PC-9 (cell line): ENCODE measurements at regions not wholly inside any gene's neighbourhood (a gene's known extent, or its start where the extent isn't known, plus 50 kb on each side); places are given as distances from the start of the nearest gene placed in this dataset.

Source experiments
- BruUV-seq: library from RNA; stranded (reverse); fragments of 400-500 nt; replicated peaks from 2 replicates; lab custom pipeline; 2021; lab: Mats Ljungman, UMichigan
- CTCF ChIA-PET: fragments of 300-600 bp; sonication (Branson Sonifier 250); formaldehyde crosslinking; loops from one replicate; lab custom pipeline; 2022; ENCODE audit warnings: antibody characterized with exemption; lab: Charles Lee
- POLR2A ChIA-PET: fragments of 300-600 bp; sonication (Branson Sonifier 250); formaldehyde crosslinking; loops from one replicate; lab custom pipeline; 2022; ENCODE audit warnings: antibody characterized with exemption; ENCODE audit not compliant: unreplicated experiment; lab: Charles Lee
- DNase-seq, 2 experiments: peaks; one replicate each; pipeline versions ENCODE4 v3.0.0 to v3.0.0-alpha.2; 2015 to 2022; ENCODE audit warnings: mixed read lengths in 1 of 2
- H2AFZ ChIP-seq: fragments of 200-600 bp; sonication (generic); 2 replicates; pipeline ENCODE4 v1.8.1; 2017; ENCODE audit warnings: antibody characterized with exemption
- H3F3A ChIP-seq: fragments of 200-600 bp; sonication (generic); 2 replicates; pipeline ENCODE4 v1.8.1; 2017; ENCODE audit warnings: antibody characterized with exemption, mild to moderate bottlenecking, low read depth; ENCODE audit not compliant: insufficient read depth
- H3K27ac ChIP-seq: fragments of 200-600 bp; sonication (generic); 2 replicates; pipeline ENCODE4 v1.6.1; 2016; ENCODE audit warnings: mixed run types
- H3K27me3 ChIP-seq: fragments of 200-600 bp; sonication (generic); 2 replicates; pipeline ENCODE4 v1.6.1; 2016; ENCODE audit warnings: low read depth, mixed run types; ENCODE audit not compliant: insufficient read depth
- H3K36me3 ChIP-seq: fragments of 200-600 bp; sonication (generic); 2 replicates; pipeline ENCODE4 v1.6.1; 2016; ENCODE audit warnings: low read depth, mixed run types
- H3K4me1 ChIP-seq: fragments of 200-600 bp; sonication (generic); replicated peaks from 2 replicates; pipeline ENCODE4 v1.6.1; 2016; ENCODE audit warnings: mixed run types; ENCODE audit not compliant: insufficient read depth
- H3K4me2 ChIP-seq: fragments of 200-600 bp; sonication (generic); 2 replicates; pipeline ENCODE4 v1.6.1; 2017; ENCODE audit warnings: mixed run types
- H3K4me3 ChIP-seq: fragments of 200-600 bp; sonication (generic); 2 replicates; pipeline ENCODE4 v1.6.1; 2016; ENCODE audit warnings: mixed run types
- H3K79me2 ChIP-seq: fragments of 200-600 bp; sonication (generic); 2 replicates; pipeline ENCODE4 v1.6.1; 2017; ENCODE audit warnings: low read depth, mixed run types
- H3K9me2 ChIP-seq: fragments of 200-600 bp; sonication (generic); 2 replicates; pipeline ENCODE4 v1.8.1; 2017; ENCODE audit warnings: mild to moderate bottlenecking; ENCODE audit not compliant: insufficient read depth
- H3K9me3 ChIP-seq: fragments of 200-600 bp; sonication (generic); 2 replicates; pipeline ENCODE4 v1.8.1; 2016; ENCODE audit warnings: low read depth; ENCODE audit not compliant: insufficient read depth
- H4K20me1 ChIP-seq: fragments of 200-600 bp; sonication (generic); 2 replicates; pipeline ENCODE4 v1.8.1; 2017; ENCODE audit not compliant: insufficient read depth
- CTCF ChIP-seq: fragments of 200-600 bp; sonication (generic); conservative IDR thresholded peaks from 2 replicates; pipeline ENCODE4 v1.6.1; 2017; ENCODE audit warnings: mixed run types, antibody characterized with exemption, mild to moderate bottlenecking, moderate library complexity
- EZH2 ChIP-seq: fragments of 200-600 bp; sonication (generic); IDR thresholded peaks from 2 replicates; pipeline ENCODE4 v1.8.0; 2017; ENCODE audit warnings: antibody characterized with exemption, low read depth
- intact Hi-C: fragments of 100-400 bp; cut with micrococcal nuclease; formaldehyde crosslinking; loops from one replicate; pipeline ENCODE4 v1.10.0; 2022; ENCODE audit not compliant: unreplicated experiment

GRCh38 chr11:116545912-116546311 lies 226.9 kb downstream of the BUD13 start:
- Histone ChIP-seq H3K9me3 (no peaks in the 10 kb centered on the region), H3K36me3 (no peaks in the 10 kb centered on the region), H3K4me1 (no peaks in the 10 kb centered on the region), H3K27me3 (peaks cover 63% of the 10 kb centered on the region), H3K4me3 (no peak overlapping the region), H3K27ac (no peak overlapping the region), H3K4me2 (no peak overlapping the region), H3K79me2 (no peaks in the 10 kb centered on the region), H4K20me1 (no peaks in the 10 kb centered on the region), H3K9me2 (no peaks in the 10 kb centered on the region), H3F3A (no peaks in the 10 kb centered on the region), H2AFZ (no peak overlapping the region)
- intact Hi-C loops, result no loop called here
- no TSS peak for BruUV-seq
- ChIA-PET POLR2A (no interaction called here), CTCF (no interaction called here)
- TF ChIP-seq CTCF (no peak), EZH2 (no peak)
- DNase-seq, result no peak

DNA sequence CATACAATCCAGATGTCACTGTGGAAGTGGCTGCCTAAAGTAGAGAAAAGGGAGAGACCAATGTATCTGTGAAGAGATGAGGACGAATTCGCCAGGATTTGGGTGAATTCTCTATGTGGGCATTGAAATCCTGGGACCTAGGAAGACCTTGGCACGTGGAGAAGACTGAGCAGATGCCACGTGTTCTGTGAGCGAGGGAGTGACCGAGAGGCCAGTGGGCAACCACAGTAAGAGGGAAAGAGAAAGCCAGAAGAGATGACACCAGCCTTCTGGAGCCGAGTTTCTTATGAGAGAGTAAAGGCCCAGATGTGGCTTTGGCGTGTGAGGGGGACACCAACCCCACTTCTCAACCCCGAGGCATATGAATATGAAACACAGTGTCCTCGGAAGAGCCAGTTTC lies 228.1 kb downstream of the BUD13 start:
- H4K20me1 ChIP-seq, result no peaks in the 10 kb centered on the region
- H3K79me2 ChIP-seq, result no peaks in the 10 kb centered on the region
- peaks cover 63% of the 10 kb centered on the region for H3K27me3 ChIP-seq
- H3K4me1 ChIP-seq, result no peaks in the 10 kb centered on the region
- H3K9me3 ChIP-seq, result no peaks in the 10 kb centered on the region
- no peaks in the 10 kb centered on the region for H3K36me3 ChIP-seq
- H3K27ac ChIP-seq, result no peak overlapping the region
- H2AFZ ChIP-seq, result no peak overlapping the region
- H3F3A ChIP-seq, result no peaks in the 10 kb centered on the region
- no peak for TF ChIP-seq EZH2
- POLR2A ChIA-PET, result no interaction called here
- no peaks in the 10 kb centered on the region for H3K9me2 ChIP-seq
- BruUV-seq, result no TSS peak
- no peak for DNase-seq
- intact Hi-C loops, result no loop called here
- no peak overlapping the region for H3K4me2 ChIP-seq
- no peak overlapping the region for H3K4me3 ChIP-seq
- CTCF ChIA-PET, result no interaction called here

DNA sequence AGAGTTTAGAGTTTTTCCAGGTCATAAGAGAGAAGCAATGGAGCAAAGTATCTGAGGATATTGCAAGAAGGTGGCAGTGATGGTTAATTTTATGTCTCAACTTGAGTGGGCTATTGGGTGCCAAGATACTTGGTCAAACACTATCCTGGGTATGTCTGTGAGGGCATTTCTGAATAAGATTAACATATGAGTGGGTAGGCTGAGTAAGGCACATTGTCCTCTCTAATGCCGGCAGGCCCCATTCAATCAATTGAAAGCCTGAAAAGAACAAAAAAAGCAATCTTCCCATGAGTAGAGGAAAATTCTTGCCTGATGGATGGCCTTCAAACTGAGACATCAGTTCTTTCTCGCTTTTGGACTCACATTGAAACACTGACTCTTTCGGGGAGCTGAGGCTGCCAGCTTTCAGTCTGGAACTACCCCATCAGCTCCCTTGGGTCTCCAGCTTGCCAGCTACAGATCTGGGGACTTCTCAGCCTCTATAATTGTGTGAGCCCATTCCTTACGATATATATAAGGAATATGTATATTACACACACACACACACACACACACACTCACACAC lies 228.8 kb downstream of the BUD13 start:
- H4K20me1 ChIP-seq, result no peaks in the 10 kb centered on the region
- POLR2A ChIA-PET, result no interaction called here
- TF ChIP-seq CTCF (no peak), EZH2 (no peak)
- no peak overlapping the region for H2AFZ ChIP-seq
- H3K4me1 ChIP-seq, result no peaks in the 10 kb centered on the region
- H3K36me3 ChIP-seq, result no peaks in the 10 kb centered on the region
- CTCF ChIA-PET, result no interaction called here
- H3K9me3 ChIP-seq, result no peaks in the 10 kb centered on the region
- H3K27ac ChIP-seq, result no peak overlapping the region
- H3K9me2 ChIP-seq, result no peaks in the 10 kb centered on the region
- no peaks in the 10 kb centered on the region for H3F3A ChIP-seq
- H3K79me2 ChIP-seq, result no peaks in the 10 kb centered on the region
- peaks cover 63% of the 10 kb centered on the region for H3K27me3 ChIP-seq
- no peak overlapping the region for H3K4me3 ChIP-seq
- H3K4me2 ChIP-seq, result no peak overlapping the region
- BruUV-seq, result no TSS peak
- intact Hi-C loops, result no loop called here
- DNase-seq, result no peak

DNA sequence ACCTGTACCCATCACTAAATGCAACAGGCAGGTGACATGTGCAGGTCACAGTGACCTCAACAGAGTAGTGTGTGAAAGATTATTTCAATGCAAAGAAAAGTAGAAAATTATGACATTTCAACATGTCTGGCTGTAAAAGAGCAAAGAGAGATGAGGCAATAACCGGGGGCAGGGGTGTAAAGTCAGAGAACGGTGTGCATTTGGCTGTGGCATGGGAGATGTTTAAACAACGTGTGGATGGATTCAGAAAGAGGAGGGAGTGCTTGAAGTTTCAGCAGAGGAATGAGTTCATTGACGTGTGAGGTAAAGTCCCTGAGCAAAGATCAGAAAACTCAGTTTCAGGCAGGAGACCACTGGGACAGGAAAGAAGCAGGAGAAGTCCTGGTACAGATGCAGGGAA lies 229.7 kb downstream of the BUD13 start:
- Histone ChIP-seq H3K4me2 (no peak overlapping the region), H3K79me2 (no peaks in the 10 kb centered on the region), H3K36me3 (no peaks in the 10 kb centered on the region), H3F3A (no peaks in the 10 kb centered on the region), H3K4me1 (no peaks in the 10 kb centered on the region), H3K4me3 (no peak overlapping the region), H3K27ac (no peak overlapping the region), H2AFZ (no peak overlapping the region), H3K9me3 (no peaks in the 10 kb centered on the region), H3K27me3 (peaks cover 68% of the 10 kb centered on the region), H4K20me1 (no peaks in the 10 kb centered on the region), H3K9me2 (no peaks in the 10 kb centered on the region)
- intact Hi-C loops, result no loop called here
- no peak for DNase-seq
- TF ChIP-seq CTCF, result no peak
- no peak for TF ChIP-seq EZH2
- POLR2A ChIA-PET, result interaction anchor here (0.6 kb wide), 1 partner anchor 44 kb away, joined by 3 read pairs; no protein-coding TSS in a partner anchor
- BruUV-seq, result no TSS peak
- CTCF ChIA-PET, result no interaction called here
